ENCODE measurements at regions not wholly inside any gene's neighbourhood (a gene's known extent, or its start where the extent isn't known, plus 50 kb on each side); places are given as distances from the start of the nearest gene placed in this dataset.
"Not testable (repeated sequence)": the region's sequence is repeated elsewhere in the genome, so short reads cannot be mapped to it uniquely, and the experiment has no call there.

- no peak for DNase-seq (ENCODE audit: low spot score)
Observed at GRCh38 chr12:116361414-116362223, 84.1 kb upstream of the MED13L start.

DNA sequence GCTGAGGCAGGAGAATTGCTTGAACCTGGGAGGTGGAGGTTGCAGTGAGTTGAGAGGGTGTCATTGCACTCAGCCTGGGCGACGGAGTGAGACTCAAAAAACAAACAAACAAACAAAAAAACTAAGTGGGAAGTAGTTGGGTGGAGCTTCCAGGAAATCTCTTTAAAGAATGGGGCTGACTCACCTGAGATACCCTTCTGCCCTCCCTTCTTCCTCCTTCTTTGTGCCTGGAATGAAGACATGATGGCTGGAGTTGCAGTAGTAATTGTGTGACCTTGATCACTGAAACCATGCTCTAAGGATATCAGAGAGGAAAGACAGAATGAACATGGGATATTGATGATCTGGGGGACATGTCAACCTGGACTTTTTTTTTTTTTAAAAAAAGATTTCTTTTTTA lies 87.6 kb upstream of the MED13L start:
- DNase-seq (ENCODE audit: low spot score): no peak

- DNase-seq (ENCODE audit: low spot score): no peak
Observed at GRCh38 chr12:116365606-116366455, 88.3 kb upstream of the MED13L start.

DNA sequence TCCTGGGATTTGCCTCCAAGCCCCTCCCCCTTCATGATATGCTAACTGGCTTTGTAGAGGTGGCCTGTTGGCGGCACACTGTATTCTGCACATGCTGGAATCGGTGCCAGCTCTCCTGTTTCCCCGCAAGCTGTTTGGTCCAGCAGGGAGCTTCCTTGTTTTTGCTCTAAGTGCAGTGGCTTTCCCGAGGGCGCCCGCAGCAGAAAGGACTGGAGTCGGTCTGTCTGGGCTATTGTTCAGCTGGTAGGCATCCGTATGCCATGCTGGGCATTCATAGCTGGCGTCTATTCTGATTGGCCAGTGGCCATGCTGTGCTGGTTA lies 88.9 kb upstream of the MED13L start:
- no peak for DNase-seq (ENCODE audit: low spot score)

GRCh38 chr12:116366824-116367223 lies 89.3 kb upstream of the MED13L start:
- no peak for DNase-seq (ENCODE audit: low spot score)

- DNase-seq (ENCODE audit: low spot score): no peak
Observed at GRCh38 chr12:116368196-116369194, 91.0 kb upstream of the MED13L start.

- no peak for DNase-seq (ENCODE audit: low spot score)
Observed at GRCh38 chr12:116370004-116370404, 92.5 kb upstream of the MED13L start.

DNA sequence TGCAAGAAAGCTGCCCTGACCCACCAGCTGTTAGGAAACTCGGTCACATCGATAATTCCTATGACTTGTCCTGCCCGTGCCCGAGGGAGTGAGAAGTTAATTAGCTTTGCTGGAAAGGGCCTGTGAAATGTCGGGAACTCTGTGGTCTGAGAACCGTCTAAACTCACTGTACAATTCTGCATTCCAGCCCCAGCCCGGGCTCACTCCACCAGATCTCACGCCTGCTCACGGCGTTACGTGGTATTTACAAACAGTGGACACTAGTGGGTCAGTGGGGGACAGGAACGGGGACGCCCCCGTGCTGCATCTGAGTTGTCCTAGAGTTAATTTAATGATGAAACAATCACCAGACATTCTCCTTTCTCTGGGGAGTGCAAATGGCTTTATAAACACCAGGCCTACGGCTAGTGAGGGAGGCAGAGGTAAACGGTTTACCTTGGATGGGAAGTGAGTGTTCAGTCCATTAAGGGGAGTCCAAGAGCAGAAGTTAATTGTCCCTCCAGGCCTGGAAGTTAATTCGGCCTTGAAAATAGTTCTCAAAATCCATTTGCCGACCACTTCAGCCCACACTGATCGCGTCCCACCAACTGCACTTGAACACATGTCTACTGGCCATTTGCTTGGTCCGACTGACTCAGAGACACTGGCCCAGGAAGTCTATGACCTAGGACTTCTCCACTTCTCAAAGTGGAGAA lies 93.5 kb upstream of the MED13L start:
- DNase-seq (ENCODE audit: low spot score): no peak

DNA sequence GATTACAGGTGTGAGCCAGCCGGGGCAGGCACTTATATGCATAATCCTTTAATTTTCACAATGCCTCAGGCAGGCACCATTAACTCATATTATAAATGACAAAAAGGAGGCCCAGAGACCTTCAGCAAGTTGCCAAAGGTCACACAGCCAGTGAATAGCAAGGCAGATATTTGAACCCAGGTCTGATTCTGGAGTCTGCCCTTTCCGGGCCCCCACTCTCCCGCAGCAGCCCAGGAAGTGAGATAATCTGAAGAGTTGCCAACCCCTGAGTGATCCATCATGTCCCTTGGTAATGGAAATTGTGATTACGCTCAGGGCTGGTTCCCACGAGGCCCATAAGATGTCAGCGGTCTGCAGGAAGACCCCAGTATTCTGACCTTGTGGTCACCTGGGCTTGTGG lies 95.3 kb upstream of the MED13L start:
- DNase-seq (ENCODE audit: low spot score): no peak

DNA sequence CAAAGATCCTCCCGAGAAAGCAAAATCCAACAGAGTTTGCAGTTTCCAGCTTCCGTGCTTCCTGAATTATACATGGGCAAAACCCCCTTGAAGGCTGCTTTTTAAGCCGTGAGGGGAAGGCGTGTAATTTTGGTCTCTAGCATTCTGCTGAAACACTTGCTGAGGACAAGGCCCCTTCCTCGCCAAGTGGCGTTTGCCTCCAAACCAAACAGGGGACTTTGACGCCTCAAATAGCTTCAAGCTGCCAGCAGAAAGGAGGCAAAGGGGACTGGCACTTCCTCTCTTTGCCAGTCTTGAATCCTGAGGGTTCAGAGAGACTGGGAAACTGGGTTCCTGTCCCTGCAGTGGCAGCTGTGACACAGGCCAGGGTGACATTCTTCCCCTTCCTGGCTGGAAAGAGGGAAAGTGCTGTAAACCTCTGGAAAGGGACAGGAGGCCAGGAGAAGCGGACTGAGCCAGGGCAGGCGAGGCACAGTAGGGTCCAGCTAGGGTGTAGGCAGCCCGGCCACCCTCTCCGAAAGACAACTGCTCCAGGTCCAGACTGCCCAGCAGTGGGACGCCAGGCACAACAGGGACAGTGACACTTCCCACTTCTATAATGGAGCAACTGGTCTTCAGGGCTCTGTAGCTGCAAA lies 96.2 kb upstream of the MED13L start:
- no peak for DNase-seq (ENCODE audit: low spot score)

GRCh38 chr12:116374207-116374606 lies 96.7 kb upstream of the MED13L start:
- DNase-seq (ENCODE audit: low spot score): no peak

DNA sequence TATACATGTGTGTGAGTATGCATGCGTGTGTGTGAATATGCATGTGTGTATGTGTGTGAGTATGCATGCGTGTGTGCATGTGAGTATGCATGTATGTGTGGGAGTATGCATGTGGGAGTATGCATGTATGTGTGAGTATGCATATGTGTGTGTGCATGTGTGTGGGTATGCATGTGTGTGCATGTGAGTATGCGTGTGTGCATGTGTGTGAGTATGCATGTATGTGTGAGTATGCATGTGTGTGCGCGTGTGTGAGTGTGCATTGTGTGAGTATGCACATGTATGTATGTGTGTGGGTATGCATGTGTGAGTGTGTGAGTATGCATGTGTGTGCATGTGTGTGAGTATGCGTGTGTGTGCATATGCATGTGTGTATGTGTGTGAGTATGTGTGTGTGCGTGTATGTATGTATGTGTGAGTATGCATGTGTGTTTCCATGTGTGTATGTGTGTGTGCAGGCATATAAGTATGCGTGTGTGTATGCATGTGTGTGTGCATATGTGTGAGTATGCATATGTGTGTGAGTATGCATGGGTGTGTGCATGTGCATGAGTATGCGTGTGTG lies 97.9 kb upstream of the MED13L start:
- DNase-seq (ENCODE audit: low spot score): no peak

GRCh38 chr12:116376354-116377193 lies 99.1 kb upstream of the MED13L start:
- DNase-seq (ENCODE audit: low spot score): no peak

DNA sequence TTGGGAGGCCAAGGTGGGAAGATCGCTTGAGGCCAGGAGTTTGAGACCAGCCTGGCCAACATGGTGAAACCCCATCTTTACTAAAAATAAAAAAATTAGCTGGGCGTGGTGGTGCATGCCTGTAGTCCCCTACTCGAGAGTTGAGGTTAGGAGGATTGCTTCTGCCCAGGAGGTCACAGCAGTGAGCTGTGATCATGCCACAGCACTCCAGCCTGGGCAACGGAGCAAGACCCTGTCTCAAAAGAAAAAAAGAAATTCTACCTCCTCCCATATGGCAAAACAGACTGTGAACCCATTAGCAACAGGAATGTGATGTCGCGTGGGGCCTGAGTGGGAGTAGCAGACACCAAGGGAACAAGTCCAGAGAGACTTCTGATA lies 99.7 kb upstream of the MED13L start:
- DNase-seq (ENCODE audit: low spot score): not testable (repeated sequence)

- DNase-seq (ENCODE audit: low spot score): no peak
Observed at GRCh38 chr12:116378002-116378401, 100.5 kb upstream of the MED13L start.

GRCh38 chr12:116380108-116380507 lies 102.6 kb upstream of the MED13L start:
- DNase-seq (ENCODE audit: low spot score): no peak

- not testable (repeated sequence) for DNase-seq (ENCODE audit: low spot score)
Observed at GRCh38 chr12:116380740-116381139, 103.2 kb upstream of the MED13L start.

- DNase-seq (ENCODE audit: low spot score): no peak
Observed at GRCh38 chr12:116381240-116381743, 103.8 kb upstream of the MED13L start.

Data from iPS-NIHi11 (cell line).